OCI-LY7 (cell line): ENCODE measurements at regions not wholly inside any gene's neighbourhood (a gene's known extent, or its start where the extent isn't known, plus 50 kb on each side); places are given as distances from the start of the nearest gene placed in this dataset.

ENCODE experiments used
- EZH2phosphoT487 ChIP-seq: fragments of 200-600 bp; sonication (generic); IDR thresholded peaks from 2 replicates; pipeline ENCODE4 v1.6.1; 2018; ENCODE audit warnings: low read depth, borderline replicate concordance, mild to moderate bottlenecking, mixed run types, antibody characterized with exemption, low read length, moderate library complexity, mixed read lengths
- TF ChIP-seq, protein P1 (sequence below): fragments of 200-600 bp; sonication (generic); conservative IDR thresholded peaks from 2 replicates; pipeline ENCODE4 v1.5.1; 2014; ENCODE audit warnings: mild to moderate bottlenecking, antibody characterized with exemption, low read length, moderate library complexity, mixed read lengths

DNA sequence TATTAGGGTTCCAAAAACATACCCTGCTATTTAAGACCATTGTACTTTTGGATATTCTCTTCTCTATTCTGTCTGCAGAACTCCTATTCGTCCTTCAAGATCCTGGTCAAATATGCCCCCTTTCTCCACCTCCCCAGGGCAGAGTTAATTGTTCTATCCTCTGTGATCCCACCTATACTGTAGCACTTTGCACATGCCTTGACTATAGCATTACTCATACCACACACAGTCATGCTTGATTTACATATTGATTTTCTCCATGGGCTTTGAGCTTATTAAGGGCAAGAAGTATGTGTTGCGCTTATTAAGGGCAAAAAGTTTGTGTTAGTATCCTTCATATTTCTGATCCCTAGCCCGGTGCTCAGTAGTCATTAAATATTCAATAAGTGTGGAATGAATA lies 263.7 kb upstream of the CADM1 start:
- TF ChIP-seq, protein P1, sequence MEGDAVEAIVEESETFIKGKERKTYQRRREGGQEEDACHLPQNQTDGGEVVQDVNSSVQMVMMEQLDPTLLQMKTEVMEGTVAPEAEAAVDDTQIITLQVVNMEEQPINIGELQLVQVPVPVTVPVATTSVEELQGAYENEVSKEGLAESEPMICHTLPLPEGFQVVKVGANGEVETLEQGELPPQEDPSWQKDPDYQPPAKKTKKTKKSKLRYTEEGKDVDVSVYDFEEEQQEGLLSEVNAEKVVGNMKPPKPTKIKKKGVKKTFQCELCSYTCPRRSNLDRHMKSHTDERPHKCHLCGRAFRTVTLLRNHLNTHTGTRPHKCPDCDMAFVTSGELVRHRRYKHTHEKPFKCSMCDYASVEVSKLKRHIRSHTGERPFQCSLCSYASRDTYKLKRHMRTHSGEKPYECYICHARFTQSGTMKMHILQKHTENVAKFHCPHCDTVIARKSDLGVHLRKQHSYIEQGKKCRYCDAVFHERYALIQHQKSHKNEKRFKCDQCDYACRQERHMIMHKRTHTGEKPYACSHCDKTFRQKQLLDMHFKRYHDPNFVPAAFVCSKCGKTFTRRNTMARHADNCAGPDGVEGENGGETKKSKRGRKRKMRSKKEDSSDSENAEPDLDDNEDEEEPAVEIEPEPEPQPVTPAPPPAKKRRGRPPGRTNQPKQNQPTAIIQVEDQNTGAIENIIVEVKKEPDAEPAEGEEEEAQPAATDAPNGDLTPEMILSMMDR: no peak
- no peak for TF ChIP-seq EZH2phosphoT487
